Calu3 (cell line): ENCODE measurements at regions not wholly inside any gene's neighbourhood (a gene's known extent, or its start where the extent isn't known, plus 50 kb on each side); places are given as distances from the start of the nearest gene placed in this dataset.

ENCODE experiments used
- BruUV-seq: library from RNA; stranded (reverse); fragments of 400-500 nt; replicated peaks from 2 replicates; lab custom pipeline; 2021; lab: Mats Ljungman, UMichigan
- CTCF ChIA-PET: fragments of 300-600 bp; sonication (Branson Sonifier 250); formaldehyde crosslinking; loops from one replicate; lab custom pipeline; 2022; ENCODE audit warnings: antibody characterized with exemption; lab: Charles Lee
- DNase-seq: peaks from one replicate; pipeline ENCODE4 v3.0.0; 2022
- H3K27ac Mint-ChIP-seq: one replicate; pipeline ENCODE4 v1.8.0; 2022; ENCODE audit warnings: mixed read lengths; ENCODE audit not compliant: unreplicated experiment
- H3K27me3 Mint-ChIP-seq: one replicate; pipeline ENCODE4 v1.8.0; 2022; ENCODE audit warnings: mixed read lengths; ENCODE audit not compliant: unreplicated experiment
- H3K36me3 Mint-ChIP-seq: one replicate; pipeline ENCODE4 v1.8.0; 2022; ENCODE audit warnings: mild to moderate bottlenecking, moderate library complexity, mixed read lengths; ENCODE audit not compliant: insufficient read depth, unreplicated experiment
- H3K4me1 Mint-ChIP-seq: one replicate; pipeline ENCODE4 v1.8.0; 2022; ENCODE audit warnings: mild to moderate bottlenecking, low read depth, mixed read lengths; ENCODE audit not compliant: unreplicated experiment
- H3K4me3 Mint-ChIP-seq: one replicate; pipeline ENCODE4 v1.8.0; 2022; ENCODE audit warnings: mild to moderate bottlenecking, low read depth, moderate library complexity, mixed read lengths; ENCODE audit not compliant: unreplicated experiment
- H3K9me3 Mint-ChIP-seq: one replicate; pipeline ENCODE4 v1.8.0; 2022; ENCODE audit warnings: low read depth, mixed read lengths; ENCODE audit not compliant: unreplicated experiment
- intact Hi-C: fragments of 100-400 bp; cut with micrococcal nuclease; formaldehyde crosslinking; loops from one replicate; pipeline ENCODE4 v1.10.0; 2022; ENCODE audit not compliant: unreplicated experiment
- TF ChIP-seq, protein P1 (sequence below): fragments of 200-600 bp; IDR thresholded peaks from one replicate; pipeline ENCODE4 v1.8.0; 2022; ENCODE audit warnings: antibody characterized with exemption; ENCODE audit not compliant: unreplicated experiment

DNA sequence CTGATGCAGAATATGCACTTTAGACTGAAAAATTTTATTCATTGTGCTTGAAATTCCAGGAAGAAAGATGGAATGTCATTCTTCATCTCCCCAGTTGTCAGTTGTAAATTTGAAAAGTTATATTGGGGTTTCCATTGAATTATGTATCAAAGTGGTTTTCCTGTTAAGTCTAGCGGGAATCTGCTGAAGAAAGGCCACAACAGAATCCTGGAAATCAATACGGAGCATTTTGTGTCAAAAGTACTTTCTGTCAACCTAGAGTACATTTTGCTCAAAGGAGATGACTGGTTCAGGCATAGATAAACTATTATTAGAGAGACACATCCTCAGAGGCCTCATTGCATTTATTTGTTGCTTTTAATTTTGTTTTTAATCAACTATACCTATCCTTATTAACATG lies 538.2 kb upstream of the SEMA3D start:
- H3K27me3 Mint-ChIP-seq: no peaks in the 10 kb centered on the region
- H3K27ac Mint-ChIP-seq: no peak overlapping the region
- no peaks in the 10 kb centered on the region for H3K4me1 Mint-ChIP-seq
- no peak for DNase-seq
- H3K9me3 Mint-ChIP-seq: peaks cover 5% of the 10 kb centered on the region
- no peaks in the 10 kb centered on the region for H3K36me3 Mint-ChIP-seq
- no TSS peak for BruUV-seq
- CTCF ChIA-PET: no interaction called here
- no peak overlapping the region for H3K4me3 Mint-ChIP-seq
- TF ChIP-seq, protein P1, sequence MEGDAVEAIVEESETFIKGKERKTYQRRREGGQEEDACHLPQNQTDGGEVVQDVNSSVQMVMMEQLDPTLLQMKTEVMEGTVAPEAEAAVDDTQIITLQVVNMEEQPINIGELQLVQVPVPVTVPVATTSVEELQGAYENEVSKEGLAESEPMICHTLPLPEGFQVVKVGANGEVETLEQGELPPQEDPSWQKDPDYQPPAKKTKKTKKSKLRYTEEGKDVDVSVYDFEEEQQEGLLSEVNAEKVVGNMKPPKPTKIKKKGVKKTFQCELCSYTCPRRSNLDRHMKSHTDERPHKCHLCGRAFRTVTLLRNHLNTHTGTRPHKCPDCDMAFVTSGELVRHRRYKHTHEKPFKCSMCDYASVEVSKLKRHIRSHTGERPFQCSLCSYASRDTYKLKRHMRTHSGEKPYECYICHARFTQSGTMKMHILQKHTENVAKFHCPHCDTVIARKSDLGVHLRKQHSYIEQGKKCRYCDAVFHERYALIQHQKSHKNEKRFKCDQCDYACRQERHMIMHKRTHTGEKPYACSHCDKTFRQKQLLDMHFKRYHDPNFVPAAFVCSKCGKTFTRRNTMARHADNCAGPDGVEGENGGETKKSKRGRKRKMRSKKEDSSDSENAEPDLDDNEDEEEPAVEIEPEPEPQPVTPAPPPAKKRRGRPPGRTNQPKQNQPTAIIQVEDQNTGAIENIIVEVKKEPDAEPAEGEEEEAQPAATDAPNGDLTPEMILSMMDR: no peak
- intact Hi-C loops: no loop called here

DNA sequence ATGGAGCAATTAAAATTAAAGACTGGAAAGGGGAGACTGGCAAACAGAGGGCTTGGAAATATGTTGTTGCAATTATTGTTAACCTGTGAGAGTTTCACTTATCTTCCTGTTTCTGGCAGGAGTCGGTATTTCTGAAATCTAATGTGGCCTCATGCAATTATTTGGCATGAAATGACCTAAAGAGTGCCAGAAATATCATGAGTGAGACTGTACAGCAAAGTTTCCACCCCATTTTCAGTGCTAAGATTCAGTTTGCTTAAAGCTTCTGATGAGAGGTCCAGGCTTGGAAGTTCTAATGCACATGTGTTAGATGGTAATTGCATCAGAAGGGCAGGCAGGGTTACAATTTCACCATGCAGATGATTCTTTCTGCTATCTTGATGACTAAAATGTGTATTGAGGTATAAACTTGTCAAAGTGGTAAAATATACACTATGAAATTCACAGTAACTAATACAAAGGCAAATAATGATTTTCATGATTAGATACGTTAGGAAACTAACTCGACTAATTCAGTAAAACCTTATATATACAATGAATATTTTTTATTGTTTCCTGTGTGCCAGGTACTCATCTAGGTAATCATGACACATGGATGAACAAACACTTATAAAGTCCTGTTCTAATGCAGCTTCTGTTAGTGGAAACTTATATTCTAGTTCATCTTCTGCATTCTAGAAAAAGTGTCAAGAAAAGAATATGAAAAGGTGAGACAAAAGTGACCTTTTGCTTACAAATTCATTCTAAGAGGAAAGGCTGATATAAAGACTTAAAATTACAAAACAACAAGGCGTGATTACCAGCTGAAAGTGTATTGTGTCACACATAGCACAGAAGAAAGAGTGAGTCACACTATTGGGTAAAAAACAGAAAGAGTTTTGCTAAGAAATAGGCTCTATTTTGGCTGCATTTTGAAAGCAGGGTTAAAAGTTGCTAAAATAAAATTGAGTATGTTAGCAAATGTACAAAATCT lies 533.4 kb upstream of the SEMA3D start:
- intact Hi-C loops: no loop called here
- Mint-ChIP-seq H3K4me3 (no peak overlapping the region), H3K36me3 (no peaks in the 10 kb centered on the region), H3K4me1 (no peaks in the 10 kb centered on the region), H3K27me3 (no peaks in the 10 kb centered on the region), H3K27ac (peak overlapping the region; percentile 61), H3K9me3 (no peaks in the 10 kb centered on the region)
- TF ChIP-seq, protein P1: no peak
- no peak for DNase-seq
- CTCF ChIA-PET: no interaction called here
- no TSS peak for BruUV-seq

GRCh38 chr7:85716353-85716752 lies 529.5 kb upstream of the SEMA3D start:
- Mint-ChIP-seq H3K9me3 (no peaks in the 10 kb centered on the region), H3K4me1 (no peaks in the 10 kb centered on the region), H3K36me3 (no peaks in the 10 kb centered on the region), H3K27me3 (no peaks in the 10 kb centered on the region), H3K27ac (no peak overlapping the region), H3K4me3 (no peak overlapping the region)
- CTCF ChIA-PET: no interaction called here
- BruUV-seq: no TSS peak
- TF ChIP-seq, protein P1: no peak
- intact Hi-C loops: no loop called here
- DNase-seq: no peak

DNA sequence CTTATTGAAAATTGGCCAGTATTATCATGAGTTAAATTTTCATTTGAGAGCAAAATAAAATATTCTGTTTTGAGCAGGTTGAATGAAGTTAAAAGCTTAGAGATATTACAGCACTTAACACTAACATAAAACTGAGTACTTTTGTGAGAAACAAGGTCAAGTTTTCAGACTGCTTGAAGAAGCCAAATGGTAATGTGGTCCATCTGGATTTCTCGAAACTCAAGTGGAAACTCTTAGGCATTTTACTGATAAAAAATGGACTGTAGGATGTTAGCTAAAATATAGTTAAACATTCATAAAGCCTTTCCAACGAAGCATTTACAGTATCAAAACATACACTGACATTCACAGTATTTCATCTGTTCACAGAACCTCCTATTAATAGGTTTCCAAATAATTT lies 528.1 kb upstream of the SEMA3D start:
- H3K4me3 Mint-ChIP-seq: no peak overlapping the region
- no peak for DNase-seq
- H3K9me3 Mint-ChIP-seq: no peaks in the 10 kb centered on the region
- H3K27me3 Mint-ChIP-seq: no peaks in the 10 kb centered on the region
- H3K4me1 Mint-ChIP-seq: no peaks in the 10 kb centered on the region
- intact Hi-C loops: no loop called here
- CTCF ChIA-PET: no interaction called here
- no peak overlapping the region for H3K27ac Mint-ChIP-seq
- no peaks in the 10 kb centered on the region for H3K36me3 Mint-ChIP-seq
- TF ChIP-seq, protein P1: no peak
- no TSS peak for BruUV-seq
